ENCODE measurements at regions not wholly inside any gene's neighbourhood (a gene's known extent, or its start where the extent isn't known, plus 50 kb on each side); places are given as distances from the start of the nearest gene placed in this dataset.
"Not testable (repeated sequence)": the region's sequence is repeated elsewhere in the genome, so short reads cannot be mapped to it uniquely, and the experiment has no call there.

DNA sequence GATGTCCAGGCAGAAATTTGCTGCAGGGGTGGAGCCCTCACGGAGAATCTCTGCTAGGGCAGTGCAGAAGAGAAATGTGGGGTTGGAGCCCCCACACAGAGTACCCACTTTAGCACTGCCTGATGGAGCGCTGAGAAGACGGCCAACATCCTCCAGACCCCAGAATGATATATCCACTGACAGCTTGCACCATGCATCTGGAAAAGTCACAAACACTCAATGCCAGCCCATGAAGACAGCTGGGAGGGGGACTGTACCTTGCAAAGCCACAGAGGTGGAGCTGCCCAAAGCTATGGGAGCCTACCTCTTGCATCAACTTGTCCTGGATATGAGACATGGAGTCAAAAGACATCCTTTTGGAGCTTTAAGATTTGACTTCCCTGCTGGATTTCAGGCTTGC lies 426.3 kb upstream of the FAM174A start:
- Histone ChIP-seq H3K9me2 (no peaks in the 10 kb centered on the region), H3F3A (replicated peaks; ENCODE audit: insufficient read depth) (no peaks in the 10 kb centered on the region), H3K79me2 (ENCODE audit: insufficient read depth) (no peaks in the 10 kb centered on the region), H3K9me3 (no peaks in the 10 kb centered on the region), H3K27ac (ENCODE audit: low read depth in 2 of 2, low read length in 1 of 2) (no peak overlapping the region), H3K27me3 (ENCODE audit: insufficient read depth) (no peaks in the 10 kb centered on the region), H3K4me1 (ENCODE audit: control insufficient read depth in 1 of 2, insufficient read depth in 2 of 2, low read depth in 1 of 2, low read length in 1 of 2) (no peaks in the 10 kb centered on the region), H3K9ac (no peak overlapping the region), H4K20me1 (ENCODE audit: insufficient read depth) (no peaks in the 10 kb centered on the region), H3K4me2 (no peak overlapping the region), H3K36me3 (replicated peaks in 1 of 2; ENCODE audit: control insufficient read depth in 1 of 2, insufficient read depth in 2 of 2, low read length in 1 of 2) (no peaks in the 10 kb centered on the region), H3K4me3 (ENCODE audit: low read depth in 2 of 2, low read length in 1 of 2) (no peak overlapping the region), H2AFZ (ENCODE audit: low read depth) (no peak overlapping the region)
- WGBS (ENCODE audit: low lambda C conversion rate), result 5% methylated on average over 2 of the region's 3 CpGs
- POLR2A ChIA-PET, result no interaction called here
- CTCF ChIA-PET, result no interaction called here
- TF ChIP-seq NFIC (IDR thresholded peaks at IDR 0.05; ENCODE audit: borderline replicate concordance) (no peak), RXRA (IDR thresholded peaks at IDR 0.05; ENCODE audit: borderline replicate concordance, low read depth) (no peak), GABPA (IDR thresholded peaks at IDR 0.05; ENCODE audit: low read depth) (no peak), SIN3A (IDR thresholded peaks at IDR 0.05; ENCODE audit: borderline replicate concordance, low read depth, low read length) (no peak), MEF2A (IDR thresholded peaks at IDR 0.05; ENCODE audit: borderline replicate concordance, low read depth) (no peak), RFX5 (IDR thresholded peaks at IDR 0.05; ENCODE audit: low read length) (no peak), ELF1 (IDR thresholded peaks at IDR 0.05) (no peak), EZH2phosphoT487 (IDR thresholded peaks at IDR 0.05; ENCODE audit: borderline replicate concordance, low read depth) (no peak), RCOR1 (IDR thresholded peaks at IDR 0.05; ENCODE audit: low read length) (no peak), CHD2 (IDR thresholded peaks at IDR 0.05; ENCODE audit: low read length, partially characterized antibody) (no peak), JUND (IDR thresholded peaks at IDR 0.05) (no peak)
- TF ChIP-seq, protein P1, sequence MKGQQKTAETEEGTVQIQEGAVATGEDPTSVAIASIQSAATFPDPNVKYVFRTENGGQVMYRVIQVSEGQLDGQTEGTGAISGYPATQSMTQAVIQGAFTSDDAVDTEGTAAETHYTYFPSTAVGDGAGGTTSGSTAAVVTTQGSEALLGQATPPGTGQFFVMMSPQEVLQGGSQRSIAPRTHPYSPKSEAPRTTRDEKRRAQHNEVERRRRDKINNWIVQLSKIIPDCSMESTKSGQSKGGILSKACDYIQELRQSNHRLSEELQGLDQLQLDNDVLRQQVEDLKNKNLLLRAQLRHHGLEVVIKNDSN (IDR thresholded peaks at IDR 0.05; ENCODE audit: borderline replicate concordance, low read depth), result no peak
- TF ChIP-seq, protein P2, sequence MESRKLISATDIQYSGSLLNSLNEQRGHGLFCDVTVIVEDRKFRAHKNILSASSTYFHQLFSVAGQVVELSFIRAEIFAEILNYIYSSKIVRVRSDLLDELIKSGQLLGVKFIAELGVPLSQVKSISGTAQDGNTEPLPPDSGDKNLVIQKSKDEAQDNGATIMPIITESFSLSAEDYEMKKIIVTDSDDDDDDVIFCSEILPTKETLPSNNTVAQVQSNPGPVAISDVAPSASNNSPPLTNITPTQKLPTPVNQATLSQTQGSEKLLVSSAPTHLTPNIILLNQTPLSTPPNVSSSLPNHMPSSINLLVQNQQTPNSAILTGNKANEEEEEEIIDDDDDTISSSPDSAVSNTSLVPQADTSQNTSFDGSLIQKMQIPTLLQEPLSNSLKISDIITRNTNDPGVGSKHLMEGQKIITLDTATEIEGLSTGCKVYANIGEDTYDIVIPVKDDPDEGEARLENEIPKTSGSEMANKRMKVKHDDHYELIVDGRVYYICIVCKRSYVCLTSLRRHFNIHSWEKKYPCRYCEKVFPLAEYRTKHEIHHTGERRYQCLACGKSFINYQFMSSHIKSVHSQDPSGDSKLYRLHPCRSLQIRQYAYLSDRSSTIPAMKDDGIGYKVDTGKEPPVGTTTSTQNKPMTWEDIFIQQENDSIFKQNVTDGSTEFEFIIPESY (IDR thresholded peaks at IDR 0.05; ENCODE audit: borderline replicate concordance, low read depth), result no peak
- TF ChIP-seq, protein P3, sequence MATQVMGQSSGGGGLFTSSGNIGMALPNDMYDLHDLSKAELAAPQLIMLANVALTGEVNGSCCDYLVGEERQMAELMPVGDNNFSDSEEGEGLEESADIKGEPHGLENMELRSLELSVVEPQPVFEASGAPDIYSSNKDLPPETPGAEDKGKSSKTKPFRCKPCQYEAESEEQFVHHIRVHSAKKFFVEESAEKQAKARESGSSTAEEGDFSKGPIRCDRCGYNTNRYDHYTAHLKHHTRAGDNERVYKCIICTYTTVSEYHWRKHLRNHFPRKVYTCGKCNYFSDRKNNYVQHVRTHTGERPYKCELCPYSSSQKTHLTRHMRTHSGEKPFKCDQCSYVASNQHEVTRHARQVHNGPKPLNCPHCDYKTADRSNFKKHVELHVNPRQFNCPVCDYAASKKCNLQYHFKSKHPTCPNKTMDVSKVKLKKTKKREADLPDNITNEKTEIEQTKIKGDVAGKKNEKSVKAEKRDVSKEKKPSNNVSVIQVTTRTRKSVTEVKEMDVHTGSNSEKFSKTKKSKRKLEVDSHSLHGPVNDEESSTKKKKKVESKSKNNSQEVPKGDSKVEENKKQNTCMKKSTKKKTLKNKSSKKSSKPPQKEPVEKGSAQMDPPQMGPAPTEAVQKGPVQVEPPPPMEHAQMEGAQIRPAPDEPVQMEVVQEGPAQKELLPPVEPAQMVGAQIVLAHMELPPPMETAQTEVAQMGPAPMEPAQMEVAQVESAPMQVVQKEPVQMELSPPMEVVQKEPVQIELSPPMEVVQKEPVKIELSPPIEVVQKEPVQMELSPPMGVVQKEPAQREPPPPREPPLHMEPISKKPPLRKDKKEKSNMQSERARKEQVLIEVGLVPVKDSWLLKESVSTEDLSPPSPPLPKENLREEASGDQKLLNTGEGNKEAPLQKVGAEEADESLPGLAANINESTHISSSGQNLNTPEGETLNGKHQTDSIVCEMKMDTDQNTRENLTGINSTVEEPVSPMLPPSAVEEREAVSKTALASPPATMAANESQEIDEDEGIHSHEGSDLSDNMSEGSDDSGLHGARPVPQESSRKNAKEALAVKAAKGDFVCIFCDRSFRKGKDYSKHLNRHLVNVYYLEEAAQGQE (IDR thresholded peaks at IDR 0.05; ENCODE audit: low read depth, low read length), result no peak
- TF ChIP-seq, protein P4, sequence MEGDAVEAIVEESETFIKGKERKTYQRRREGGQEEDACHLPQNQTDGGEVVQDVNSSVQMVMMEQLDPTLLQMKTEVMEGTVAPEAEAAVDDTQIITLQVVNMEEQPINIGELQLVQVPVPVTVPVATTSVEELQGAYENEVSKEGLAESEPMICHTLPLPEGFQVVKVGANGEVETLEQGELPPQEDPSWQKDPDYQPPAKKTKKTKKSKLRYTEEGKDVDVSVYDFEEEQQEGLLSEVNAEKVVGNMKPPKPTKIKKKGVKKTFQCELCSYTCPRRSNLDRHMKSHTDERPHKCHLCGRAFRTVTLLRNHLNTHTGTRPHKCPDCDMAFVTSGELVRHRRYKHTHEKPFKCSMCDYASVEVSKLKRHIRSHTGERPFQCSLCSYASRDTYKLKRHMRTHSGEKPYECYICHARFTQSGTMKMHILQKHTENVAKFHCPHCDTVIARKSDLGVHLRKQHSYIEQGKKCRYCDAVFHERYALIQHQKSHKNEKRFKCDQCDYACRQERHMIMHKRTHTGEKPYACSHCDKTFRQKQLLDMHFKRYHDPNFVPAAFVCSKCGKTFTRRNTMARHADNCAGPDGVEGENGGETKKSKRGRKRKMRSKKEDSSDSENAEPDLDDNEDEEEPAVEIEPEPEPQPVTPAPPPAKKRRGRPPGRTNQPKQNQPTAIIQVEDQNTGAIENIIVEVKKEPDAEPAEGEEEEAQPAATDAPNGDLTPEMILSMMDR (IDR thresholded peaks at IDR 0.05), result no peak
- TF ChIP-seq, protein P5, sequence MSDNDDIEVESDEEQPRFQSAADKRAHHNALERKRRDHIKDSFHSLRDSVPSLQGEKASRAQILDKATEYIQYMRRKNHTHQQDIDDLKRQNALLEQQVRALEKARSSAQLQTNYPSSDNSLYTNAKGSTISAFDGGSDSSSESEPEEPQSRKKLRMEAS (IDR thresholded peaks at IDR 0.05; ENCODE audit: low read depth), result no peak
- TF ChIP-seq, protein P6, sequence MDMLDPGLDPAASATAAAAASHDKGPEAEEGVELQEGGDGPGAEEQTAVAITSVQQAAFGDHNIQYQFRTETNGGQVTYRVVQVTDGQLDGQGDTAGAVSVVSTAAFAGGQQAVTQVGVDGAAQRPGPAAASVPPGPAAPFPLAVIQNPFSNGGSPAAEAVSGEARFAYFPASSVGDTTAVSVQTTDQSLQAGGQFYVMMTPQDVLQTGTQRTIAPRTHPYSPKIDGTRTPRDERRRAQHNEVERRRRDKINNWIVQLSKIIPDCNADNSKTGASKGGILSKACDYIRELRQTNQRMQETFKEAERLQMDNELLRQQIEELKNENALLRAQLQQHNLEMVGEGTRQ (IDR thresholded peaks at IDR 0.05; ENCODE audit: borderline replicate concordance, low read depth, low read length), result no peak
- DNase-seq, result no peak

DNA sequence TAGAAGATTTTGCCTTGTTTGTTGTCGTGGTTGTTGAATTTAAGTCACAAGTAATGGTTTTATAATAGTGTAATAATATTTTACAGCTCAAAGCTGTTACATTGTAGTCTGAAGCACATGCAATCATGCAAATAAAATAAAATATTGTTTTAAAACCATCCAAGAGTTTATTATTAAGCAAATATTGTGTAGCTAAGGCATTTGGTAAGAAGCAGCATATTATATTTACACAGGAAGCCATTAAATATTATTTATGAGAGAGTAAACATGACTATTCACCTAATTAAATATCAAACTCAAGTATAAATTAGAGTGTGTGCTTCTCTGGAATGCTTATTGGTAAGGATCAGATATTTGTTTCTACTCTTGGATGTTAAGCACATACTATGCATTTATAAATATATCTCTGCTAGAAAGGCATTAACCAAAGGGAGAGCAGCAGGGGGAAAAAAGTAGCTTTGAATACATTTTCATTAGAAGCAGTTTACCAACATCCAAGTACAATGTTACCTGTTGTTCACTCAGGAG lies 431.5 kb upstream of the FAM174A start:
- H3K9ac ChIP-seq; H3K9me2 ChIP-seq; H3K79me2 ChIP-seq (ENCODE audit: insufficient read depth); H3K4me1 ChIP-seq (ENCODE audit: control insufficient read depth in 1 of 2, insufficient read depth in 2 of 2, low read depth in 1 of 2, low read length in 1 of 2); H3K36me3 ChIP-seq (replicated peaks in 1 of 2; ENCODE audit: control insufficient read depth in 1 of 2, insufficient read depth in 2 of 2, low read length in 1 of 2); H2AFZ ChIP-seq (ENCODE audit: low read depth); H3K27ac ChIP-seq (ENCODE audit: low read depth in 2 of 2, low read length in 1 of 2); H4K20me1 ChIP-seq (ENCODE audit: insufficient read depth); CTCF ChIA-PET; POLR2A ChIA-PET; H3F3A ChIP-seq (replicated peaks; ENCODE audit: insufficient read depth); H3K4me3 ChIP-seq (ENCODE audit: low read depth in 2 of 2, low read length in 1 of 2); H3K27me3 ChIP-seq (ENCODE audit: insufficient read depth); H3K4me2 ChIP-seq; H3K9me3 ChIP-seq; DNase-seq: not testable (repeated sequence)
- 4% methylated on average over 1 of the region's 1 CpG for WGBS (ENCODE audit: low lambda C conversion rate)

Data from SK-N-SH (cell line).